Right lobe of liver (tissue), 6 donors: ENCODE measurements at regions not wholly inside any gene's neighbourhood (a gene's known extent, or its start where the extent isn't known, plus 50 kb on each side); places are given as distances from the start of the nearest gene placed in this dataset.
"Not testable (repeated sequence)": the region's sequence is repeated elsewhere in the genome, so short reads cannot be mapped to it uniquely, and the experiment has no call there.

ENCODE experiments used
- ATAC-seq, 4 donors: fragments of 200-7000 bp; cut with Tn5 transposase; one replicate each; pipeline ENCODE4 v1.9.1; 2020; ENCODE audit warnings: mild to moderate bottlenecking in 4 of 4, moderate library complexity in 4 of 4
- DNase-seq, 3 donors: peaks; one replicate each; pipeline ENCODE4 v3.0.0-alpha.2; 2020
- H3K27ac ChIP-seq, 3 donors: fragments of 200-600 bp; one replicate each; pipeline ENCODE4 v1.8.0; 2022
- H3K27me3 ChIP-seq, 2 donors: fragments of 200-600 bp; one replicate each; pipeline ENCODE4 v1.8.0; 2022
- H3K36me3 ChIP-seq, 4 donors: fragments of 200-600 bp; sonication (generic) in 1 of 4; one replicate each; pipeline versions ENCODE4 v1.5.1 to v1.8.0; 2017 to 2022; ENCODE audit warnings: control low read depth in 1 of 4
- H3K4me1 ChIP-seq, 4 donors: fragments of 200-600 bp; sonication (generic) in 1 of 4; one replicate each; pipeline versions ENCODE4 v1.5.1 to v1.8.0; 2017 to 2022; ENCODE audit warnings: control low read depth in 1 of 4
- H3K4me3 ChIP-seq, 3 donors: fragments of 200-600 bp; one replicate each; pipeline ENCODE4 v1.8.0; 2022
- H3K9me3 ChIP-seq, 4 donors: fragments of 200-600 bp; sonication (generic) in 1 of 4; one replicate each; pipeline versions ENCODE4 v1.5.1 to v1.8.0; 2017 to 2022; ENCODE audit warnings: control low read depth in 1 of 4
- POLR2A ChIP-seq: fragments of 450-650 bp; IDR thresholded peaks from one replicate; pipeline ENCODE4 v1.6.1; 2017; ENCODE audit warnings: antibody characterized with exemption, mild to moderate bottlenecking
- WGBS: methylation state at CpG from one replicate; pipeline ENCODE4 v1.1.6; 2018; ENCODE audit warnings: low coverage, low lambda C conversion rate; ENCODE audit not compliant: insufficient coverage; ENCODE audit errors: missing lambda C conversion rate; 5-methylcytosine and 5-hydroxymethylcytosine counted together
- intact Hi-C, 2 donors: fragments of 100-400 bp; cut with DNase I; formaldehyde crosslinking; loops; one replicate each; pipeline versions ENCODE4 v1.11.2 to v1.14.1; 2022
- TF ChIP-seq, protein P1 (sequence below), 4 donors: fragments of 200-600 bp in 3 of 4; fragments of 450-650 bp in 1 of 4; IDR thresholded peaks; one replicate each; pipeline versions ENCODE4 v1.5.1 to v1.8.0; 2016 to 2022; ENCODE audit warnings: antibody characterized with exemption in 4 of 4, mild to moderate bottlenecking in 2 of 4
- donor health status: DM: no; HTN: yes; CAD: no.
- donor health status: DM: no; HTN: no; CAD: no.
- donor health status: DM: no; HTN: no; CAD: no.
- donor health status: DM: no; HTN: yes; CAD: no.
- donor health status: DM: no; HTN: yes; CAD: no.

DNA sequence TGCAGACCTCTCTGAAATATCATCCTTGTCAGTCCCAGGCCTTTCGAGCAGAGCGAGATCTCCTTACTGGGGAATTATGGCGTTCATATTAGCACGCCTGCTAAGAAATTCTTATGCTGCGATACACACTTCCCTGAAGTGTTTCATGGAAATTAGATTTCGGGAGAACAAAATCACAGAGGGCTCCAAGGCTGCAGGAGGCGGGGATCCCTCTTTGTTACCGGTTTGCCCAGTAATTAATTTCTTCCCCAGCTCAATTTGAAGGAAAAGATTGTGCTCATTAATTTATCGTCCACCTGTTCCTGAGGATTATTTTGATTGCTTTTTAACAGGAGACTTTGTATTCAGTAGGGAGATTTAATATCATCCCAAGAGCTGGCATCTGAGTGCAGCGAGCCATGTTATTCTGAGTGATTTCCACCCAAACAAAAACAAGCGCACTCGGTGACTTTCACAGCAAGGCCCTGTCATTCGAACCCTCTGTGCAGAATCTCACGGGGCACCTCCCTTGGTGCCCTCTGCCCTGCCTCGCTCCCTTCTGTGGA, 202.3 kb upstream of the GALNT2 start:
- ATAC-seq (no peak), DNase-seq (no peak)
- Histone ChIP-seq H3K4me3 (no peak overlapping the region), H3K36me3 (no peaks in the 10 kb centered on the region), H3K4me1 (no peaks in the 10 kb centered on the region), H3K9me3 (no peaks in the 10 kb centered on the region), H3K27ac (no peak overlapping the region), H3K27me3 (no peaks in the 10 kb centered on the region)
- WGBS = 91% methylated on average over 11 of the region's 15 CpGs
- intact Hi-C loops = no loop called here
- TF ChIP-seq POLR2A = no peak
- TF ChIP-seq, protein P1, sequence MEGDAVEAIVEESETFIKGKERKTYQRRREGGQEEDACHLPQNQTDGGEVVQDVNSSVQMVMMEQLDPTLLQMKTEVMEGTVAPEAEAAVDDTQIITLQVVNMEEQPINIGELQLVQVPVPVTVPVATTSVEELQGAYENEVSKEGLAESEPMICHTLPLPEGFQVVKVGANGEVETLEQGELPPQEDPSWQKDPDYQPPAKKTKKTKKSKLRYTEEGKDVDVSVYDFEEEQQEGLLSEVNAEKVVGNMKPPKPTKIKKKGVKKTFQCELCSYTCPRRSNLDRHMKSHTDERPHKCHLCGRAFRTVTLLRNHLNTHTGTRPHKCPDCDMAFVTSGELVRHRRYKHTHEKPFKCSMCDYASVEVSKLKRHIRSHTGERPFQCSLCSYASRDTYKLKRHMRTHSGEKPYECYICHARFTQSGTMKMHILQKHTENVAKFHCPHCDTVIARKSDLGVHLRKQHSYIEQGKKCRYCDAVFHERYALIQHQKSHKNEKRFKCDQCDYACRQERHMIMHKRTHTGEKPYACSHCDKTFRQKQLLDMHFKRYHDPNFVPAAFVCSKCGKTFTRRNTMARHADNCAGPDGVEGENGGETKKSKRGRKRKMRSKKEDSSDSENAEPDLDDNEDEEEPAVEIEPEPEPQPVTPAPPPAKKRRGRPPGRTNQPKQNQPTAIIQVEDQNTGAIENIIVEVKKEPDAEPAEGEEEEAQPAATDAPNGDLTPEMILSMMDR (IDR thresholded peaks at IDR 0.05) = no peak

DNA sequence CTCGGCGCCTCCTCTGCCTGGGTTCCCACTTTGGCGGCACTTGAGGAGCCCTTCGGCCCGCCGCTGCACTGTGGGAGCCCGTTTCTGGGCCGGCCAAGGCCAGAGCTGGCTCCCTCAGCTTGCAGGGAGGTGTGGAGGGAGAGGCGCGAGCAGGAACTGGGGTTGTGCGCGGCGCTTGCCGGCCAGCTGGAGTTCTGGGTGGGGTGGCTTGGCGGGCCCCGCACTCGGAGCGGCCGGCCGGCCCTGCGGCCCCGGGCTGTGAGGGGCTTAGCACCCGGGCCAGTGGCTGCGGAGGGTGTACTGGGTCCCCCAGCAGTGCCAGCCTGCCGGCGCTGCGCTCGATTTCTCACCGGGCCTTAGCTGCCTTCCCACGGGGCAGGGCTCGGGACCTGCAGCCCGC, 201.7 kb upstream of the GALNT2 start:
- H3K9me3 ChIP-seq, intact Hi-C loops, H3K27ac ChIP-seq, H3K4me1 ChIP-seq, H3K27me3 ChIP-seq, ATAC-seq, H3K36me3 ChIP-seq, DNase-seq, H3K4me3 ChIP-seq: not testable (repeated sequence)
- WGBS = no CpG with 5 or more reads among the region's 32 CpGs

DNA sequence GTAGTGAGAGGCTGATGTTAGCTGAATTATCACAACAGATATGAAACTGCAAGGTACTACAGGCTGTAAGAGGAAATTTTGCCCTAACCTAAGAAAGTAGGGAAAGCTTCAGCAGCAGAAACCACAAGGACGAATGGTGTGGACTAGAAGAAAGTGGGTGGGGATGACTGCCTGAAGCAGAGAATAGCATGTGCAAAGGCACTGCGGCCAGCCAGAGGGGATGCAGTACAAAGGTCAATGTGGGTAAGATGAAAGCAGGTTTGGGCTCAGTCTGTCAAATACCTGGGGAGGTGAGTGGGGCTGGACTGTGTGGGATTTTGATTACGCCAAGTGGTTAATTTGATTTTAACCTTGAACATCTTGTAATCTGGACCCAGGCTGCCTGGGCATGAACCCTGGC, 199.3 kb upstream of the GALNT2 start:
- Histone ChIP-seq H3K4me3 (no peak overlapping the region), H3K4me1 (no peaks in the 10 kb centered on the region), H3K9me3 (no peaks in the 10 kb centered on the region), H3K27ac (no peak overlapping the region), H3K27me3 (no peaks in the 10 kb centered on the region), H3K36me3 (no peaks in the 10 kb centered on the region)
- no peak for ATAC-seq
- WGBS = 75% methylated on average over 3 of the region's 3 CpGs
- TF ChIP-seq POLR2A = no peak
- TF ChIP-seq, protein P1 (IDR thresholded peaks at IDR 0.05) = no peak
- DNase-seq = no peak
- intact Hi-C loops = no loop called here

DNA sequence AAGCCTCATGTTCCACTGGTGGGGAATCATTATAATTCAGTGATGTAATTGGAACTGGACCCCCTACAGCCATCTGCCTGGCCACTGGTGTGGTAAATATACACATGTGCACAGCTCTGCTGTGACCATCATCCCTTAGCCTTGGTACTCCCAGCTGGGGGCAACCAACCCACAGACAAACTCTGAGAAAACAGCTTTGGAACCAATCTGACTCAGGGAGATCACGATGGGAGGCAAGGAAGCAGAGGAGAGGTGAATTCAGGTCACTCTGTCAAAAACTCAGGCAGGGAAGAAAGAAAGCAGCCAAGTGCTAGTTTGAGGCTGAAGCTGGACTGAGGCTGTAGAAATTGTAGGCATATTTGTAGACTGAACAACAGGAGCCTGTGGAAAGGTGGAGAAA, 197.8 kb upstream of the GALNT2 start:
- H3K27ac ChIP-seq = no peak overlapping the region
- no peaks in the 10 kb centered on the region for H3K27me3 ChIP-seq
- no peak overlapping the region for H3K4me3 ChIP-seq
- ATAC-seq = no peak
- H3K36me3 ChIP-seq = no peaks in the 10 kb centered on the region
- no peaks in the 10 kb centered on the region for H3K9me3 ChIP-seq
- no peak for TF ChIP-seq POLR2A
- TF ChIP-seq, protein P1 (IDR thresholded peaks at IDR 0.05) = no peak
- WGBS = 50% methylated on average over 1 of the region's 1 CpG
- DNase-seq = no peak
- no peaks in the 10 kb centered on the region for H3K4me1 ChIP-seq
- intact Hi-C loops = no loop called here

DNA sequence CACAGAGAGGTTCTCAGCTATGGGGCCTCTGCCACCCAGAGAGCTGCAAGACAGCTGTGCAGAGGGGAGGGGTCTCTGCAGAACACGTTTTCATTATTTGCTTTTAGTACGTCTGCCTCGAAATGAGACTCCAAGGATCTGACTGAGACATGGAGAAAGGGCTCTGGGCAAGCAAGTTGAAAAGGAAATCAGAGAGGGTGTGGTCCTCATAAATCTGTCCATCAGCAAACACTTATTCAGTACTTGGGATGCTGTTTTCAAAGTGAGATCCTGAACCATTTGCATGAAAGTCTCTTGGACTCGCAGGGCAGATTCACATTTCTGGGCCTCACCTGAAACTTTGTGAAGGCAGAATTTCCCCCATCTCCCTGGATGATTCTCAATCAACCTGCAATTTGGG, 197.4 kb upstream of the GALNT2 start:
- TF ChIP-seq, protein P1 (IDR thresholded peaks at IDR 0.05) = no peak
- no peak for TF ChIP-seq POLR2A
- Histone ChIP-seq H3K27me3 (no peaks in the 10 kb centered on the region), H3K4me1 (no peaks in the 10 kb centered on the region), H3K27ac (no peak overlapping the region), H3K36me3 (no peaks in the 10 kb centered on the region), H3K9me3 (no peaks in the 10 kb centered on the region), H3K4me3 (no peak overlapping the region)
- ATAC-seq (no peak), DNase-seq (no peak)
- WGBS = 76% methylated on average over 4 of the region's 4 CpGs
- intact Hi-C loops = no loop called here
